ENCODE measurements at regions not wholly inside any gene's neighbourhood (a gene's known extent, or its start where the extent isn't known, plus 50 kb on each side); places are given as distances from the start of the nearest gene placed in this dataset.

DNA sequence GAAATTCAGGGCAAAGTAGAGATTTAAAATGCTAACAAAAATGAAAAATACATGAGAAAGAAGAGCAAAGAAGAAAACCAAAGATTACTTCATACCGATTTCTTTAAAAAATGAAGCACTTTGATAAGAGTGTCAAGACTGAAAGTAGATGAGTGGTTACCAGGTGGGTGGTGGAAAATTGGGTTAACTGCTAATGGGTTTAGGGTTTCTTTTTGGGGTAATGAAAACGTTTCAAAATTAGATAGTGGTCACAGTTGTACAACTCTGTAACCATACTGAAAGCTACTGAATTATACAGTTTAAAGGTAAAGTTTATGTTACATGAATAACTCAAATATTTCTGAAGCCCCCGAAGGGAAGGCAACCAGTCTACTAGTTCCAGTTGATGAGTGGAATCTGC is 179.4 kb downstream of the NDFIP2 start:
- BruUV-seq (replicated peaks): no TSS peak
- Histone ChIP-seq H4K20me1 (ENCODE audit: control insufficient read depth, insufficient read depth) (no peaks in the 10 kb centered on the region), H3K79me2 (ENCODE audit: control insufficient read depth, insufficient read depth, low read length) (no peaks in the 10 kb centered on the region), H3K4me1 (ENCODE audit: control insufficient read depth, insufficient read depth, low read length) (no peaks in the 10 kb centered on the region), H3K27me3 (replicated peaks in 1 of 2; ENCODE audit: control insufficient read depth in 2 of 2, insufficient read depth in 2 of 2, low read length in 1 of 2) (no peaks in the 10 kb centered on the region), H3K9ac (ENCODE audit: control insufficient read depth, insufficient read depth, low read length) (no peak overlapping the region), H3K4me3 (no peak overlapping the region), H3K27ac (ENCODE audit: control insufficient read depth, insufficient read depth) (no peak overlapping the region), H3K9me3 (replicated peaks; ENCODE audit: control insufficient read depth, insufficient read depth, low read length) (no peaks in the 10 kb centered on the region), H3K36me3 (ENCODE audit: control insufficient read depth in 2 of 2, insufficient read depth in 2 of 2, low read length in 1 of 2) (no peaks in the 10 kb centered on the region), H3K4me2 (ENCODE audit: control insufficient read depth, insufficient read depth) (0 out of 2 replicates have a peak overlapping the region, but pooled peaks have one; percentile 25), H2AFZ (ENCODE audit: control insufficient read depth, low read depth, low read length) (no peak overlapping the region)
- peak; percentile 7 for DNase-seq (ENCODE audit: low read depth, low spot score)
- ChIA-PET RAD21 (ENCODE audit: unreplicated experiment) (interaction anchor here (0.7 to 2.7 kb wide), 7 partner anchors 12 to 1543 kb away, joined by 3 to 16 read pairs (median 4); no protein-coding TSS in a partner anchor), SMC1A (ENCODE audit: uncharacterized antibody, unreplicated experiment) (interaction anchor here (0.9 to 6.1 kb wide), 8 partner anchors 9 to 55 kb away, joined by 3 to 33 read pairs (median 8); no protein-coding TSS in a partner anchor), POLR2A (interaction anchor here (0.6 to 1.1 kb wide), 4 partner anchors 9 to 15 kb away, joined by 4 read pairs; no protein-coding TSS in a partner anchor), CTCF (interaction anchor here (1.4 to 5.8 kb wide), 5 partner anchors 15 to 1358 kb away, joined by 3 to 38 read pairs (median 7); no protein-coding TSS in a partner anchor)
- peak; percentile 90 for ATAC-seq
- intact Hi-C loops (cut with micrococcal nuclease; ENCODE audit: unreplicated experiment): no loop called here
- 22% methylated on average over 3 of the region's 3 CpGs for WGBS (ENCODE audit: insufficient coverage, insufficient replicate concordance, low lambda C conversion rate, missing lambda C conversion rate)
- in situ Hi-C loops (cut with MboI): no loop called here
- peak; percentile 27 for FAIRE-seq
- TF ChIP-seq MYB (IDR thresholded peaks at IDR 0.05; ENCODE audit: borderline replicate concordance, low read depth, low read length): no peak
- TF ChIP-seq ZZZ3 (IDR thresholded peaks at IDR 0.05; ENCODE audit: control insufficient read depth, insufficient read length, low read depth): no peak
- no peak for TF ChIP-seq E4F1 (IDR thresholded peaks at IDR 0.05; ENCODE audit: borderline replicate concordance, partially characterized antibody)
- no peak for TF ChIP-seq SUPT20H (IDR thresholded peaks at IDR 0.05; ENCODE audit: borderline replicate concordance, control insufficient read depth, low read depth, low read length)
- TF ChIP-seq RB1 (IDR thresholded peaks at IDR 0.05; ENCODE audit: borderline replicate concordance): no peak
- TF ChIP-seq POLR2AphosphoS5 (IDR thresholded peaks at IDR 0.05; ENCODE audit: low read length): no peak
- no peak for TF ChIP-seq NFXL1 (IDR thresholded peaks at IDR 0.05; ENCODE audit: borderline replicate concordance)
- TF ChIP-seq, protein P1, sequence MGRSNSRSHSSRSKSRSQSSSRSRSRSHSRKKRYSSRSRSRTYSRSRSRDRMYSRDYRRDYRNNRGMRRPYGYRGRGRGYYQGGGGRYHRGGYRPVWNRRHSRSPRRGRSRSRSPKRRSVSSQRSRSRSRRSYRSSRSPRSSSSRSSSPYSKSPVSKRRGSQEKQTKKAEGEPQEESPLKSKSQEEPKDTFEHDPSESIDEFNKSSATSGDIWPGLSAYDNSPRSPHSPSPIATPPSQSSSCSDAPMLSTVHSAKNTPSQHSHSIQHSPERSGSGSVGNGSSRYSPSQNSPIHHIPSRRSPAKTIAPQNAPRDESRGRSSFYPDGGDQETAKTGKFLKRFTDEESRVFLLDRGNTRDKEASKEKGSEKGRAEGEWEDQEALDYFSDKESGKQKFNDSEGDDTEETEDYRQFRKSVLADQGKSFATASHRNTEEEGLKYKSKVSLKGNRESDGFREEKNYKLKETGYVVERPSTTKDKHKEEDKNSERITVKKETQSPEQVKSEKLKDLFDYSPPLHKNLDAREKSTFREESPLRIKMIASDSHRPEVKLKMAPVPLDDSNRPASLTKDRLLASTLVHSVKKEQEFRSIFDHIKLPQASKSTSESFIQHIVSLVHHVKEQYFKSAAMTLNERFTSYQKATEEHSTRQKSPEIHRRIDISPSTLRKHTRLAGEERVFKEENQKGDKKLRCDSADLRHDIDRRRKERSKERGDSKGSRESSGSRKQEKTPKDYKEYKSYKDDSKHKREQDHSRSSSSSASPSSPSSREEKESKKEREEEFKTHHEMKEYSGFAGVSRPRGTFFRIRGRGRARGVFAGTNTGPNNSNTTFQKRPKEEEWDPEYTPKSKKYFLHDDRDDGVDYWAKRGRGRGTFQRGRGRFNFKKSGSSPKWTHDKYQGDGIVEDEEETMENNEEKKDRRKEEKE (IDR thresholded peaks at IDR 0.05): no peak
- no peak for TF ChIP-seq FOS (IDR thresholded peaks at IDR 0.05; ENCODE audit: borderline replicate concordance, extremely low read depth, insufficient read length)
- TF ChIP-seq NFYA (IDR thresholded peaks at IDR 0.05; ENCODE audit: borderline replicate concordance, low read depth, low read length): no peak
- no peak for TF ChIP-seq EED (IDR thresholded peaks at IDR 0.05; ENCODE audit: low read depth)
- no peak for TF ChIP-seq SMARCA5 (IDR thresholded peaks at IDR 0.05)
- no peak for TF ChIP-seq EGR1 (IDR thresholded peaks at IDR 0.05; ENCODE audit: borderline replicate concordance in 1 of 2, low read depth in 2 of 2, low read length in 2 of 2)
- TF ChIP-seq CHD4 (IDR thresholded peaks at IDR 0.05): no peak
- TF ChIP-seq NR2F1 (conservative IDR thresholded peaks at IDR 0.05): peak; percentile 47; the same call in 1 of the 2 replicates
- TF ChIP-seq ZNF274 (IDR thresholded peaks at IDR 0.05; ENCODE audit: insufficient read depth, insufficient read length): no peak
- TF ChIP-seq GATAD2B (conservative IDR thresholded peaks at IDR 0.05; ENCODE audit: low read depth): no peak
- no peak for TF ChIP-seq EZH2 (IDR thresholded peaks at IDR 0.05; ENCODE audit: borderline replicate concordance, control insufficient read depth, low read depth, low read length)
- no peak for TF ChIP-seq POU2F2 (IDR thresholded peaks at IDR 0.05; ENCODE audit: borderline replicate concordance, low read depth, low read length)
- no peak for TF ChIP-seq MAX (IDR thresholded peaks at IDR 0.05; ENCODE audit: low read depth, low read length)
- TF ChIP-seq JUNB (IDR thresholded peaks at IDR 0.05): 0 out of 2 replicates have a peak, but pooled peaks have one; percentile 8

All from GM12878 (cell line).